Body of pancreas (tissue), 4 donors: ENCODE measurements at regions not wholly inside any gene's neighbourhood (a gene's known extent, or its start where the extent isn't known, plus 50 kb on each side); places are given as distances from the start of the nearest gene placed in this dataset.
A peak's percentile ranks its signal among the peaks of the same experiment; 100 is the strongest.
"Not testable (repeated sequence)": the region's sequence is repeated elsewhere in the genome, so short reads cannot be mapped to it uniquely, and the experiment has no call there.

Experiments used
- ATAC-seq: fragments of 150-250 bp; one replicate; pipeline ENCODE4 v1.9.1; 2016
- DNase-seq, 4 donors: peaks; one replicate each; pipeline ENCODE4 v3.0.0-alpha.2; 2019
- H3K27ac ChIP-seq, 4 donors: fragments of 200-600 bp; sonication (generic); 1 replicate in 3 of 4; 2 replicates in 1 of 4; pipeline versions ENCODE4 v1.5.1 to v1.6.1; 2016 to 2019; ENCODE audit warnings: mild to moderate bottlenecking in 1 of 4, mixed read lengths in 1 of 4, moderate library complexity in 1 of 4
- H3K27me3 ChIP-seq, 2 donors: fragments of 200-600 bp; sonication (generic); one replicate each; pipeline ENCODE4 v1.6.0; 2016; ENCODE audit warnings: mild to moderate bottlenecking in 1 of 2
- H3K36me3 ChIP-seq, 2 donors: fragments of 200-600 bp; sonication (generic); replicated peaks in 1 of 2; 2 replicates each; pipeline ENCODE4 v1.5.1; 2016; ENCODE audit warnings: low read depth in 2 of 2; ENCODE audit not compliant: insufficient read depth in 1 of 2
- H3K4me1 ChIP-seq: fragments of 200-600 bp; sonication (generic); one replicate; pipeline ENCODE4 v1.6.0; 2016
- H3K4me3 ChIP-seq, 2 donors: fragments of 200-600 bp; sonication (generic); 1 replicate in 1 of 2; 2 replicates in 1 of 2; pipeline ENCODE4 v1.5.1; 2016 to 2019
- H3K9me3 ChIP-seq, 3 donors: fragments of 200-600 bp; sonication (generic); 1 replicate in 2 of 3; 2 replicates in 1 of 3; pipeline ENCODE4 v1.5.1; 2016
- WGBS, 2 donors: methylation state at CpG; one replicate each; pipeline ENCODE4 v1.1.5; 2017; 5-methylcytosine and 5-hydroxymethylcytosine counted together
- intact Hi-C: fragments of 100-400 bp; cut with DNase I; formaldehyde crosslinking; loops from one replicate; pipeline ENCODE4 v1.15.1; 2023

- ATAC-seq, intact Hi-C loops, DNase-seq, H3K4me1 ChIP-seq, H3K9me3 ChIP-seq, H3K4me3 ChIP-seq, H3K27me3 ChIP-seq, H3K36me3 ChIP-seq, H3K27ac ChIP-seq: not testable (repeated sequence)
- 70 to 73% methylated on average over 4 to 7 of the region's 7 CpGs for WGBS, 2 donors
These were observed 2874.4 kb downstream of the RPIA start for GRCh38 chr2:91565689-91566430.

DNA sequence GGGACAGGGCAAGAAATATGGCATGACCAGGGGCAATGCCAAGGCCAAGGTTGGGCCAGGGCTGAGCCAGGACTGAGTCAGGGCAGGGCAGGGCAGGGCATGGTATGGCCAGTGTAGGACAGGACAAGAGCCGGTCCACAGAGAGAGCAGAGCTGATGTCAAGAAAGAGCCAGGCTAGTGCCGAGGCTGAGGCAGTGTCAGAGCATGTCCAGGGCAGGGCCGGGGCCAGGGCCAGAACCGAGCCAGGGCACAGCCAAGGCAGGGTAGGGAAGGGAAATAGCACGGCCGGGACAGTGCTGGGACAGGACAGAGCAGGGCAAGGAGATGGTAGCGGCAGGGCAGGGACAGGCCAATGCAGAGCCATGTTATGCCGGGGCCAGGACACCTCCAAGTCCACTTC is 2875.1 kb downstream of the RPIA start:
- WGBS, 2 donors: 67 to 82% methylated on average over 4 to 6 of the region's 8 CpGs
- H3K9me3 ChIP-seq, H3K4me1 ChIP-seq, H3K36me3 ChIP-seq, H3K27me3 ChIP-seq, intact Hi-C loops, H3K4me3 ChIP-seq, H3K27ac ChIP-seq, ATAC-seq, DNase-seq: not testable (repeated sequence)

DNA sequence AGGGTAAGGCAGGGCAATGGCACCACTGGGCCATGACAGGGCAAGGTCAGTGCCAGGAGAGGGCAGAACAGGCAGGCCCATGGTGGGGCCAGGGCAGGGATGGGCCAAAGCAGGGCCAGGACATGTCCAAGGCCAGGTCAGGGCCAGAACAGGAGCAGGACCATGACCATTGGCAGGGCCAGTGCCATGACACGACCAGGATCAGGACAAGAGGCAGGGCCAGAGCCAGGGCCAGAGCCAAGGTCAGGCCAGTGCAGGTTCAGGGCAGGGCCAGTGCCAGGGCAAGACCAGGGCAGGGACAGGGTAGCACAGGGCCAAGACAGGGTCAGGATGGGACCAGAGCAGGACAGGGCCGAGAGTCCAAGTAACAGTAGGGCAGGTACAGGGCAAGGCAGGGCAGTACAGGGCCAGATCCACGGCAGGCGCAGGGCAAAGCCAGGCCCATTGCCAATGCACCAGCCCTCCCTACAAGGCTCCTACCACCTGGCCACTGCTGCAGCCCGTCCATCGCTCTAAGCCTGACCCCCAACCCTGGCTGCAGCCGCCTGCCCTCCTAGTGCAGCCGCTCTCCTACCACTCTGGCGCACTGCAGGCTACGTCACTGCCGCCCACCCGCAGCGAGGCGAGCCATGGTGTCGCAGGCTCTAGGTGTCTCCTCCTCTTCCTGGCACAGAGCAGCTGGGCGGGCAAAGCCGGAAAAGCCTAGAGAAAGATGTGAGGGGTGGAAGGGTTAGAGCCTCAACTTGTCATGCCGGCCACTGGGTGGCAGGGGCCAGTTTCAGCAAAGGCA is 2876.3 kb downstream of the RPIA start:
- H3K36me3 ChIP-seq, H3K27me3 ChIP-seq, DNase-seq, H3K27ac ChIP-seq, H3K4me3 ChIP-seq, H3K4me1 ChIP-seq, H3K9me3 ChIP-seq, ATAC-seq, intact Hi-C loops: not testable (repeated sequence)
- WGBS, 2 donors: 69 to 80% methylated on average over 11 to 13 of the region's 18 CpGs

GRCh38 chr2:91568391-91569338 is 2877.2 kb downstream of the RPIA start:
- 57 to 80% methylated on average over 9 to 15 of the region's 25 CpGs for WGBS, 2 donors
- H3K27me3 ChIP-seq, DNase-seq, H3K9me3 ChIP-seq, intact Hi-C loops, H3K36me3 ChIP-seq, H3K4me1 ChIP-seq, ATAC-seq, H3K4me3 ChIP-seq, H3K27ac ChIP-seq: not testable (repeated sequence)

GRCh38 chr2:91571239-91571923 is 2879.9 kb downstream of the RPIA start:
- H3K4me1 ChIP-seq, H3K27ac ChIP-seq, intact Hi-C loops, ATAC-seq, H3K9me3 ChIP-seq, H3K27me3 ChIP-seq, H3K36me3 ChIP-seq, H3K4me3 ChIP-seq: not testable (repeated sequence)
- peak in 1 of 4 donors; percentile 37 for DNase-seq
- WGBS, 2 donors: 77 to 90% methylated on average over 59 to 74 of the region's 78 CpGs

DNA sequence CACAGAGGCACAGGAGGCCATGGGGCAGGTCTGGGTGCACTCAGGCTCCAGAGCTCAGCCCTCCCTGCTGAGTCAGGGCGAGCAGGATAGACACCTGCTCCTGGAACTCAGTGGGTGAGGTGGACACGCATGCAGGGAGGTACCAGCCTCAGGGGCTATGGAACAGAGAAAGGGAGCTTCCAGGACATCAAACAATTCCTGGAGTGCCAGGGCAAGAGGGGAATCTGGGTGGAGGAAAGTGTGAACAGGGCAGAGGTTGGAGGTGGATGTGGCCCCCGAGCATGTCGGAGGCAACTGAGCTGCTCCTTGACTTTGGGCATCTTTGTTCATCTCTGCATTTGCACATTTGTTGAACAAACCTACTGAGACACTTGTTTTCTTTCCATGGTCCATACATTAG is 2881.5 kb downstream of the RPIA start:
- ATAC-seq, H3K4me1 ChIP-seq, H3K27me3 ChIP-seq, DNase-seq, H3K4me3 ChIP-seq, H3K36me3 ChIP-seq, H3K27ac ChIP-seq, H3K9me3 ChIP-seq, intact Hi-C loops: not testable (repeated sequence)
- 44 to 68% methylated on average over 4 of the region's 4 CpGs for WGBS, 2 donors

- ATAC-seq, H3K9me3 ChIP-seq, intact Hi-C loops: not testable (repeated sequence)
These were observed 2882.3 kb downstream of the RPIA start for GRCh38 chr2:91573755-91574154.

GRCh38 chr2:91574255-91574654 is 2882.8 kb downstream of the RPIA start:
- H3K27me3 ChIP-seq, H3K27ac ChIP-seq, H3K36me3 ChIP-seq, H3K4me3 ChIP-seq, ATAC-seq, H3K4me1 ChIP-seq, H3K9me3 ChIP-seq, DNase-seq, intact Hi-C loops: not testable (repeated sequence)
- WGBS, 2 donors: 51% methylated on average over 5 of the region's 8 CpGs; no CpG with 5 or more reads in 1 of the 2 donors

More at GRCh38 chr2:91573755-91574154, 2882.3 kb downstream of the RPIA start:
- not testable (repeated sequence) for H3K27me3 ChIP-seq, H3K27ac ChIP-seq, H3K36me3 ChIP-seq, DNase-seq, H3K4me1 ChIP-seq, H3K4me3 ChIP-seq
- 45 to 58% methylated on average over 1 to 4 of the region's 4 CpGs for WGBS, 2 donors

GRCh38 chr2:91575701-91576100 is 2884.2 kb downstream of the RPIA start:
- 56 to 60% methylated on average over 11 of the region's 11 CpGs for WGBS, 2 donors

GRCh38 chr2:91577406-91577805 is 2885.9 kb downstream of the RPIA start:
- H3K27me3 ChIP-seq, H3K27ac ChIP-seq, ATAC-seq, DNase-seq, H3K36me3 ChIP-seq, H3K4me1 ChIP-seq, intact Hi-C loops, H3K4me3 ChIP-seq, H3K9me3 ChIP-seq: not testable (repeated sequence)
- 54 to 61% methylated on average over 6 of the region's 6 CpGs for WGBS, 2 donors

More at GRCh38 chr2:91575701-91576100, 2884.2 kb downstream of the RPIA start:
- H3K4me3 ChIP-seq, H3K4me1 ChIP-seq, H3K9me3 ChIP-seq, intact Hi-C loops, H3K27ac ChIP-seq, H3K27me3 ChIP-seq, DNase-seq, ATAC-seq, H3K36me3 ChIP-seq: not testable (repeated sequence)

DNA sequence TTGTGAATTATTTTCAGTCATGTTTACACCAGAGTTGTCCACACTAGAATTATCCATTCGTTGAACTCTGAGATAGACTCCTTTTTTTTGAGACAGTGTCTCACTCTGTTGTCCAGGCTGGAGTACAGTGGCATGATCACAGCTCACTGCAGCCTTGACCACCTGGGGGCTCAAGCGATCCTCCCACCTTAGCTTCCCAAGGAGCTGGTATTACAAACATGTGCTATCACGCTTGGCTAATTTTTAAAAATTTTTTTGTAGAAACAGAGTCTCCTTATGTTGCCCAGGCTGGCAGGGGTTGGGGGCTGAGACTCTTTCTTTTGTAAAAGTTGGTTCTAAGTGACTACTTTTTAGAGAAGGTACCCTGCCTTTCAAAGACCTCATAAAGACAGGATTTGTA is 2887.2 kb downstream of the RPIA start:
- intact Hi-C loops, H3K4me1 ChIP-seq, H3K27me3 ChIP-seq, ATAC-seq, H3K9me3 ChIP-seq, H3K27ac ChIP-seq, H3K4me3 ChIP-seq, H3K36me3 ChIP-seq, DNase-seq: not testable (repeated sequence)
- 41 to 46% methylated on average over 3 of the region's 3 CpGs for WGBS, 2 donors
